H1 (cell line): ENCODE measurements at regions not wholly inside any gene's neighbourhood (a gene's known extent, or its start where the extent isn't known, plus 50 kb on each side); places are given as distances from the start of the nearest gene placed in this dataset.

Experiments
- CTCF ChIA-PET: fragments of 300-600 bp; sonication (Branson Sonifier 250); formaldehyde crosslinking; loops from one replicate; lab custom pipeline; 2021; ENCODE audit not compliant: partially characterized antibody; lab: Charles Lee
- POLR2A ChIA-PET: fragments of 300-600 bp; sonication (Branson Sonifier 250); formaldehyde crosslinking; loops from one replicate; lab custom pipeline; 2021; ENCODE audit warnings: inconsistent platforms; ENCODE audit not compliant: partially characterized antibody; lab: Charles Lee
- DNase-seq, 2 experiments: peaks; one replicate each; pipeline versions ENCODE4 v3.0.0 to v3.0.0-alpha.2; 2010 to 2022; ENCODE audit warnings: low spot score in 2 of 2, low read depth in 1 of 2, mixed read lengths in 1 of 2
- FAIRE-seq: peaks from 2 replicates; lab custom pipeline; 2011; peaks lifted over from hg19 to GRCh38; lab: Jason Lieb, UNC
- H2AFZ ChIP-seq: 2 replicates; pipeline ENCODE4 v1.8.1; 2012; ENCODE audit warnings: low read length, inconsistent platforms
- H2AK5ac ChIP-seq: 2 replicates; pipeline ENCODE4 v1.6.1; 2013; ENCODE audit warnings: low read depth, low read length
- H2BK120ac ChIP-seq: replicated peaks from 2 replicates; pipeline ENCODE3; 2013; ENCODE audit warnings: low read depth, low read length, inconsistent platforms
- H2BK12ac ChIP-seq: 2 replicates; pipeline ENCODE4 v1.6.1; 2013; ENCODE audit warnings: low read depth, low read length
- H2BK15ac ChIP-seq: 2 replicates; pipeline ENCODE4 v1.6.1; 2013; ENCODE audit warnings: low read length
- H2BK20ac ChIP-seq: 2 replicates; pipeline ENCODE4 v1.6.1; 2013; ENCODE audit warnings: low read length
- H2BK5ac ChIP-seq: 2 replicates; pipeline ENCODE4 v1.6.1; 2013; ENCODE audit warnings: low read depth, low read length
- H3K14ac ChIP-seq: 2 replicates; pipeline ENCODE4 v1.6.1; 2013; ENCODE audit warnings: inconsistent platforms; ENCODE audit not compliant: insufficient read length
- H3K18ac ChIP-seq: 2 replicates; pipeline ENCODE4 v1.6.1; 2013; ENCODE audit warnings: low read length; ENCODE audit errors: extremely low read depth
- H3K23ac ChIP-seq: 2 replicates; pipeline ENCODE4 v1.6.1; 2013; ENCODE audit warnings: inconsistent platforms; ENCODE audit not compliant: insufficient read length
- H3K23me2 ChIP-seq: 2 replicates; pipeline ENCODE4 v1.6.1; 2013; ENCODE audit warnings: low read depth, low read length
- H3K27ac ChIP-seq: 2 replicates; pipeline ENCODE4 v1.6.1; 2011; ENCODE audit warnings: low read depth, low read length, inconsistent platforms
- H3K27me3 ChIP-seq, 4 experiments: replicated peaks in 1 of 4; 1 replicate in 1 of 4; 2 replicates in 3 of 4; pipeline versions ENCODE4 v1.6.1 to v1.8.1; 2011 to 2013; ENCODE audit warnings: low read length in 3 of 4, mild to moderate bottlenecking in 3 of 4, inconsistent platforms in 2 of 4, mixed read lengths in 2 of 4, moderate library complexity in 1 of 4; ENCODE audit not compliant: control insufficient read depth in 3 of 4, insufficient read depth in 3 of 4; ENCODE audit errors: extremely low read depth in 1 of 4
- H3K36me3 ChIP-seq, 4 experiments: 2 replicates each; pipeline versions ENCODE4 v1.6.1 to v1.8.1; 2011 to 2013; ENCODE audit warnings: mild to moderate bottlenecking in 4 of 4, low read length in 3 of 4, moderate library complexity in 2 of 4, control low read depth in 1 of 4, inconsistent platforms in 1 of 4; ENCODE audit not compliant: insufficient read depth in 4 of 4, control insufficient read depth in 2 of 4
- H3K4ac ChIP-seq: replicated peaks from 2 replicates; pipeline ENCODE3; 2013; ENCODE audit warnings: low read length, low read depth, mixed read lengths, inconsistent platforms; ENCODE audit not compliant: insufficient read length
- H3K4me1 ChIP-seq, 4 experiments: replicated peaks in 1 of 4; 1 replicate in 1 of 4; 2 replicates in 3 of 4; pipeline versions ENCODE4 v1.6.1 to v1.8.1; 2011 to 2013; ENCODE audit warnings: low read length in 3 of 4, inconsistent platforms in 2 of 4, mixed read lengths in 1 of 4; ENCODE audit not compliant: insufficient read depth in 4 of 4, control insufficient read depth in 3 of 4
- H3K4me2 ChIP-seq, 2 experiments: 2 replicates each; pipeline versions ENCODE4 v1.6.1 to v1.8.1; 2011 to 2013; ENCODE audit warnings: low read depth in 2 of 2, low read length in 2 of 2, control low read depth in 1 of 2, inconsistent platforms in 1 of 2, mild to moderate bottlenecking in 1 of 2; ENCODE audit not compliant: insufficient read depth in 1 of 2
- H3K4me3 ChIP-seq, 4 experiments: fragments of 200-600, 300-600 bp in 1 of 4; sonication (generic), shearing (Covaris generic), sonication (Bioruptor Twin) in 1 of 4; 2 replicates each; pipeline versions ENCODE4 v1.5.1 to v1.8.1; 2011 to 2016; ENCODE audit warnings: low read length in 4 of 4, low read depth in 3 of 4, control low read depth in 2 of 4, inconsistent platforms in 2 of 4, mild to moderate bottlenecking in 2 of 4, mixed read lengths in 1 of 4, moderate library complexity in 1 of 4; ENCODE audit not compliant: insufficient read depth in 2 of 4; ENCODE audit errors: extremely low read depth in 1 of 4
- H3K56ac ChIP-seq: replicated peaks from 2 replicates; pipeline ENCODE3; 2013; ENCODE audit warnings: low read depth, mild to moderate bottlenecking, mixed read lengths, low read length, inconsistent platforms; ENCODE audit not compliant: insufficient read length
- H3K79me1 ChIP-seq: 2 replicates; pipeline ENCODE4 v1.6.1; 2013; ENCODE audit warnings: low read depth, low read length, control low read depth
- H3K79me2 ChIP-seq, 2 experiments: 2 replicates each; pipeline versions ENCODE4 v1.6.1 to v1.8.1; 2012 to 2013; ENCODE audit warnings: low read length in 2 of 2, mild to moderate bottlenecking in 2 of 2, inconsistent platforms in 1 of 2; ENCODE audit not compliant: insufficient read depth in 2 of 2, control insufficient read depth in 1 of 2
- H3K9ac ChIP-seq, 4 experiments: replicated peaks in 1 of 4; 1 replicate in 1 of 4; 2 replicates in 3 of 4; pipeline versions ENCODE4 v1.6.1 to v1.8.1; 2011 to 2013; ENCODE audit warnings: low read depth in 3 of 4, low read length in 3 of 4, control low read depth in 2 of 4, mild to moderate bottlenecking in 2 of 4, moderate library complexity in 2 of 4, inconsistent platforms in 1 of 4; ENCODE audit errors: extremely low read depth in 1 of 4
- H3K9me3 ChIP-seq, 2 experiments: 2 replicates each; pipeline versions ENCODE4 v1.6.1 to v1.8.1; 2012 to 2013; ENCODE audit warnings: mild to moderate bottlenecking in 2 of 2, moderate library complexity in 2 of 2, control low read depth in 1 of 2, inconsistent platforms in 1 of 2, low read depth in 1 of 2, low read length in 1 of 2, mixed read lengths in 1 of 2; ENCODE audit not compliant: insufficient read depth in 2 of 2
- H4K20me1 ChIP-seq, 2 experiments: replicated peaks in 1 of 2; 2 replicates each; pipeline versions ENCODE3 to v1.8.1; 2011 to 2013; ENCODE audit warnings: inconsistent platforms in 2 of 2, low read length in 2 of 2, mild to moderate bottlenecking in 1 of 2; ENCODE audit not compliant: insufficient read depth in 2 of 2, control insufficient read depth in 1 of 2
- H4K5ac ChIP-seq: 2 replicates; pipeline ENCODE4 v1.6.1; 2013; ENCODE audit warnings: low read length, low read depth, mixed read lengths, inconsistent platforms; ENCODE audit not compliant: insufficient read length
- H4K8ac ChIP-seq: 2 replicates; pipeline ENCODE4 v1.8.0; 2013; ENCODE audit warnings: mild to moderate bottlenecking, moderate library complexity, low read length, inconsistent platforms; ENCODE audit not compliant: insufficient read depth; ENCODE audit errors: extremely low read depth
- H4K91ac ChIP-seq: replicated peaks from 2 replicates; pipeline ENCODE3; 2013; ENCODE audit warnings: low read length, mixed read lengths, inconsistent platforms; ENCODE audit not compliant: insufficient read length
- BACH1 ChIP-seq: IDR thresholded peaks from 2 replicates; pipeline ENCODE4 v1.6.1; 2012; ENCODE audit warnings: low read length, improper control_type of control experiment
- KDM4A ChIP-seq: IDR thresholded peaks from one replicate; pipeline ENCODE4 v1.7.1; 2012; ENCODE audit warnings: low read depth, mild to moderate bottlenecking, moderate library complexity, low read length, inconsistent platforms; ENCODE audit not compliant: severe bottlenecking
- MAX ChIP-seq: IDR thresholded peaks from 2 replicates; pipeline ENCODE4 v1.6.1; 2012; ENCODE audit warnings: inconsistent platforms
- POLR2A ChIP-seq, 2 experiments: IDR thresholded peaks; 1 replicate in 1 of 2; 2 replicates in 1 of 2; pipeline ENCODE4 v1.6.1; 2011; ENCODE audit warnings: low read depth in 2 of 2, low read length in 2 of 2, mild to moderate bottlenecking in 2 of 2; ENCODE audit errors: control extremely low read depth in 1 of 2
- POU5F1 ChIP-seq: IDR thresholded peaks from 2 replicates; pipeline ENCODE4 v1.6.1; 2011; ENCODE audit warnings: low read depth, mild to moderate bottlenecking, low read length, moderate library complexity
- RFX5 ChIP-seq: IDR thresholded peaks from 2 replicates; pipeline ENCODE4 v1.6.1; 2011; ENCODE audit warnings: low read depth, low read length, improper control_type of control experiment, borderline replicate concordance
- SIN3A ChIP-seq, 2 experiments: IDR thresholded peaks in 1 of 2; conservative IDR thresholded peaks in 1 of 2; 2 replicates each; pipeline ENCODE4 v1.6.1; 2011 to 2012; ENCODE audit warnings: low read length in 2 of 2, improper control_type of control experiment in 1 of 2, low read depth in 1 of 2, mild to moderate bottlenecking in 1 of 2
- TCF12 ChIP-seq: IDR thresholded peaks from 2 replicates; pipeline ENCODE4 v1.6.1; 2011; ENCODE audit warnings: low read depth, mild to moderate bottlenecking, low read length
- WGBS, 2 experiments: shearing (Covaris generic) in 1 of 2; methylation state at CpG; one replicate each; pipeline versions ENCODE4 v1.1.6 to v1.1.7; 2013 to 2015; ENCODE audit warnings: low lambda C conversion rate in 2 of 2, mixed read lengths in 2 of 2, inconsistent platforms in 1 of 2, low coverage in 1 of 2, missing lambda C conversion rate in 1 of 2; ENCODE audit not compliant: insufficient replicate concordance in 2 of 2, insufficient coverage in 1 of 2, insufficient read length in 1 of 2; ENCODE audit errors: extremely low coverage in 1 of 2, missing lambda C conversion rate in 1 of 2; 5-methylcytosine and 5-hydroxymethylcytosine counted together

GRCh38 chr3:65081536-65081935 is 393.7 kb upstream of the ADAMTS9 start:
- Histone ChIP-seq H3K56ac (no peak overlapping the region), H3K4me3 (no peak overlapping the region), H2AK5ac (no peak overlapping the region), H3K36me3 (no peaks in the 10 kb centered on the region), H2AFZ (no peak overlapping the region), H4K20me1 (no peaks in the 10 kb centered on the region), H3K23me2 (no peaks in the 10 kb centered on the region), H3K4me1 (peaks cover 0 to 3% (median 2%) of the 10 kb centered on the region in 4 experiments; a peak in 3 of 7 replicates), H4K8ac (no peak overlapping the region), H3K4ac (no peak overlapping the region), H3K23ac (no peak overlapping the region), H4K91ac (no peak overlapping the region), H3K27me3 (peaks cover 0 to 1% (median 0%) of the 10 kb centered on the region in 4 experiments; a peak in 1 of 7 replicates), H2BK20ac (no peak overlapping the region), H3K79me2 (no peaks in the 10 kb centered on the region), H3K79me1 (no peaks in the 10 kb centered on the region), H3K27ac (no peak overlapping the region), H2BK15ac (no peak overlapping the region), H2BK5ac (no peak overlapping the region), H4K5ac (no peak overlapping the region), H3K18ac (no peak overlapping the region), H2BK120ac (no peak overlapping the region), H2BK12ac (no peak overlapping the region), H3K9me3 (no peaks in the 10 kb centered on the region), H3K9ac (no peak overlapping the region), H3K4me2 (no peak overlapping the region), H3K14ac (no peak overlapping the region)
- WGBS, 2 experiments, result 85% methylated on average over 2 of the region's 2 CpGs; no CpG with 5 or more reads in 1 of the 2 experiments
- no peak for DNase-seq
- TF ChIP-seq TCF12 (no peak), MAX (no peak), BACH1 (no peak), SIN3A (conservative IDR thresholded peaks at IDR 0.05 in 1 of 2, IDR thresholded peaks at IDR 0.05 in 1 of 2; ENCODE audit: low read depth in 1 of 2, low read length in 2 of 2) (no peak), RFX5 (no peak), KDM4A (no peak), POLR2A (IDR thresholded peaks at IDR 0.05; ENCODE audit: control extremely low read depth in 1 of 2, low read depth in 2 of 2, low read length in 2 of 2) (no peak), POU5F1 (no peak)
- CTCF ChIA-PET, result no interaction called here
- POLR2A ChIA-PET, result no interaction called here
- FAIRE-seq, result no peak
